ENCODE measurements at regions not wholly inside any gene's neighbourhood (a gene's known extent, or its start where the extent isn't known, plus 50 kb on each side); places are given as distances from the start of the nearest gene placed in this dataset.

DNA sequence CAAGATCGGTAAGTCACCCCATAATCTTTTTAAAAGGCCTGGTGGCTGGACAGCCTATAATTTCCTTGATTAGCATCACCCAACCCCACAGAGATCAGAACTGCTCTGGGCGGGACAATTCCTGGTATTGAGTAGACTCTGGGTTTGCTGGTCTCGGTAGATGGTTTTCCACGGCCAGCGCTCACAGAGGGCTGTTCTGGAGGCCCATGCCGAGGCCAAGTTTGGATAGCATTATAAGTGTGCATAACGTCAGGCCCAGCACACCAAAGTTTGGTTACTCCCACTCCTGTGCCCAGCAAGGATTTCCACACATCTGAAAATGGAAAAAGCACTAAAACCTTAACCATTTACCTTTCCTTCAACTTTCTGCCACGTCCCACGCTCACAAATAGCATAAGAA lies 104.7 kb upstream of the RREB1 start:
- H3K4me3 ChIP-seq (ENCODE audit: low read depth, low read length), result no peak overlapping the region
- DNase-seq (ENCODE audit: low read depth), result no peak
- TF ChIP-seq, protein P1, sequence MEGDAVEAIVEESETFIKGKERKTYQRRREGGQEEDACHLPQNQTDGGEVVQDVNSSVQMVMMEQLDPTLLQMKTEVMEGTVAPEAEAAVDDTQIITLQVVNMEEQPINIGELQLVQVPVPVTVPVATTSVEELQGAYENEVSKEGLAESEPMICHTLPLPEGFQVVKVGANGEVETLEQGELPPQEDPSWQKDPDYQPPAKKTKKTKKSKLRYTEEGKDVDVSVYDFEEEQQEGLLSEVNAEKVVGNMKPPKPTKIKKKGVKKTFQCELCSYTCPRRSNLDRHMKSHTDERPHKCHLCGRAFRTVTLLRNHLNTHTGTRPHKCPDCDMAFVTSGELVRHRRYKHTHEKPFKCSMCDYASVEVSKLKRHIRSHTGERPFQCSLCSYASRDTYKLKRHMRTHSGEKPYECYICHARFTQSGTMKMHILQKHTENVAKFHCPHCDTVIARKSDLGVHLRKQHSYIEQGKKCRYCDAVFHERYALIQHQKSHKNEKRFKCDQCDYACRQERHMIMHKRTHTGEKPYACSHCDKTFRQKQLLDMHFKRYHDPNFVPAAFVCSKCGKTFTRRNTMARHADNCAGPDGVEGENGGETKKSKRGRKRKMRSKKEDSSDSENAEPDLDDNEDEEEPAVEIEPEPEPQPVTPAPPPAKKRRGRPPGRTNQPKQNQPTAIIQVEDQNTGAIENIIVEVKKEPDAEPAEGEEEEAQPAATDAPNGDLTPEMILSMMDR (IDR thresholded peaks at IDR 0.05; ENCODE audit: control insufficient read depth, extremely low read depth, insufficient read depth), result no peak

DNA sequence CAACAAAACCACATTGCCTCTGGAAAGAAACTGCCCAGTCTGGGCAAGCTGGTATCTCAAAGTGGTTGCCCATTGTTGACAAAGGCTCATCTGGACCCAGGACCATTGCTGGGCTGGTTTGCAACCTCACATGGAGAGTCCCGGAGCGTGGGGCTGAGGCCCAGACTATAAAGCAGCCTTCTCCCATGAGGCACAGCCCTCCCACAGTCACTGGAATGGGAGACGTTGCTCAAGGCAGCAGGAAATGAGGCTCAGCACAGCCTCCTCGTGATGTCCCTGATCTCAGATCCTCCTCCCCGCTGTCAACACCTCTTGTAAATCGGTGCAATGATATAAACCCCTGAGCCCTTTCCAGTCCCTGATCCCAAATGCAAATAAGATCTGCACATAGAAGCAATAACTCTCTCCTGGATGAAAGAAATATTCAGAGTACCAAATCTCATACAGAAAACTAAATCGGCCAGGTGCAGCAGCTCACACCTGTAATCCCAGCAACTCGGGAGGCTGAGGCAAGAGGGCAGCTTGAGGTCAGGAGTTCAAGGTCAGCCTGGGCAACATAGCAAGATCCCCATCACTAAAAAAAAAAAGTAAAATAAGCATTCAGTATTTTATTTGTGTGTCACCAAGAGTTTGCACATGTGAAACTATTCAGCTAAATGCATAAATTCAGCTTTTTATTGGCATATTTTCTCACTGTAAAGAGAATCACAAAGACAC lies 103.0 kb upstream of the RREB1 start:
- TF ChIP-seq, protein P1 (IDR thresholded peaks at IDR 0.05; ENCODE audit: control insufficient read depth, extremely low read depth, insufficient read depth), result no peak
- DNase-seq (ENCODE audit: low read depth), result no peak
- H3K4me3 ChIP-seq (ENCODE audit: low read depth, low read length), result no peak overlapping the region

DNA sequence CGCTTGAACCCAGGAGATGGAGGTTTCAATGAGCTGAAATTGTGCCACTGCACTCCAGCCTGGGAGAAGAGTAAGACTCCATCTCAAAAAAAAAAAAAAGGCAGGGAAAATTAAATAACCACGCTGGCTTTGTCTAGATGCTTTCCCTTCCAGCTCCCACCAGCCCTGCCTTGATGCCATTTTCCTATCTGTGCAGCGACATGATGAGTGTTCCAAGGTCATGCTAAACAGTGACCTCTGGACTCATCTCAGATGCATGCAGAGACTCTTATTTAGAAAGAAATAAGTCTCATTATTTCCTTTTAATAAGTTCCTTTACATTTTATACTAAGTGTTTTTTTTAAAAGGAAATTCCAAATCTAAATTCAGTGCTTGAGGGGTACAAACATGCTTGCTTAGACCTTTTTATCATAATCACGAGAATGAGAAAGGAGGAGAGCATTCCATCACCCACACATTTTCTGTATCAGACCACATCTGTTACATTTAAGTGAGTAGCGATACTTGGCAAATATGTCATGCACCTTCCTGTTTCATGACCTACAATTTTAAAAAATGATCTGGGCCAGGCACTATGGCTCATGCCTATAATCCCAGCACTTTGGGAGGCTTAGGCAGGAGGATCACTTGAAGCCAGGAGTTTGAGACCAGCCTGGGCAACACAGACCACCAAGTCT lies 101.1 kb upstream of the RREB1 start:
- DNase-seq (ENCODE audit: low read depth), result no peak
- TF ChIP-seq, protein P1 (IDR thresholded peaks at IDR 0.05; ENCODE audit: control insufficient read depth, extremely low read depth, insufficient read depth), result no peak
- no peak overlapping the region for H3K4me3 ChIP-seq (ENCODE audit: low read depth, low read length)

DNA sequence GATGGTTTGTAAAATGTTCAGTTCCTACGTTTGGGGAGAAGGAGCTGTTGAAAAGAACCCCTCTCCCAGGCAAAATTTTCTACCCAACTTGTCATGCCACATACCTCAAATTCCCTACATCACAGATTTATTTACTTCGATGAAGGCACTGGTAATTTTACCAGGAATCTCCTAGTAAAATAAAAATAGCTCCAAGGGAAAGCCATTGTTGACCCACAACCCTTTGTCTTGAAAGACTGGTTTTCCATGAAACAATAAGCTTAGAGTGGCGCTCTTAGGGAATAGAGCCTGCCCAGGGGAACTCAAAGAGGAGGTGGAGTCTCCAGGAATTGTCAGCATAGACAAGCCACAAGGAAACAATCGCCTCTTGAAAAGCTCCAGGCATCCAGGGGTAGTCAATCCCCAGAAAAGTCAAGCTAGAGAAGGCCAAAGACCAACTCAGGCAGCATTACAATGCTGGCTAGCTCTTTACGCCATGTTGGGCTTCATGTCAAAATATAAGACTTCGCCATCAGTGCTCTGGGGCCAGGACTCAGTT lies 99.2 kb upstream of the RREB1 start:
- no peak overlapping the region for H3K4me3 ChIP-seq (ENCODE audit: low read depth, low read length)

DNA sequence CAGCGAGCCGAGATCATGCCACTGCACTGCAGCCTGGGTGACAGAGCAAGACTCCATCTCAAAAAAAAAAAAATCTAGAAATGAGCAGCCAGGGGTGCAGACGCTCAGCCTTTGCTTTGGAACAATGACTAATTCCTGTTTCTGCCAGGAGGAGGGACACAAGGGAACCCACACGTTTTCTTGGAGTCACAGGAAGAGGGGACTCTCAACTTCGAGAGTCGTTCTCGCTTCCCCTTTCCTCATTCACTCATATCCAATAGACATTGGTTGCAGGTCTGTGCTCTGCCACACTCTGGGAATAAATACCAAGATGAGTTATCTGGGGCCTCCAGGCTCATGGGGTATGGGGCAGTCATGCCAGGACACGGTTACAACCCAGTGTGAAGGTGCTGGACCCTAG lies 91.5 kb upstream of the RREB1 start:
- TF ChIP-seq, protein P1 (IDR thresholded peaks at IDR 0.05; ENCODE audit: control insufficient read depth, extremely low read depth, insufficient read depth), result no peak
- H3K4me3 ChIP-seq (ENCODE audit: low read depth, low read length), result no peak overlapping the region
- DNase-seq (ENCODE audit: low read depth), result no peak

More for the DNA sequence above, 99.2 kb upstream of the RREB1 start:
- peak; percentile 13 for DNase-seq (ENCODE audit: low read depth)
- TF ChIP-seq, protein P1 (IDR thresholded peaks at IDR 0.05; ENCODE audit: control insufficient read depth, extremely low read depth, insufficient read depth), result no peak

DNA sequence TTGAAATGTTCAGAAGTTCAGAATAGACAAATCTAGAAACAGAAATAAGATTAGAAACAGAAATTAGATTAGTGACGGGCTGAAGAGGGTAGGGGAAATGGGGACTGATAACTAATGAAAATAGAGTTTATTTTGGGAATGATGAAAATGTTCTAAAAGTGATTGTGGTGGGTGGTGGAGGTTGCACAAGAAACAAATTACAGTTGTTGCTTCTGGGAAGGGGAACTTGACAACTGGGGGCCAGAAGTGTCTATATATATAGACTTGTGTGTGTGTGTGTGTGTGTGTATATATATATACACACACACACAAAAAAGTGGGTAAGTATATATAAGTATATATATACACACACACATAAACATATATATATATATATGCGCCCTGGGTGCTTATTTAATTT lies 86.5 kb upstream of the RREB1 start:
- no peak for DNase-seq (ENCODE audit: low read depth)
- TF ChIP-seq, protein P1 (IDR thresholded peaks at IDR 0.05; ENCODE audit: control insufficient read depth, extremely low read depth, insufficient read depth), result no peak

More for the DNA sequence above, 86.5 kb upstream of the RREB1 start:
- H3K4me3 ChIP-seq (ENCODE audit: low read depth, low read length), result no peak overlapping the region

All from LNCaP clone FGC (cell line).